Upper lobe of left lung (tissue), 4 donors: ENCODE measurements at regions not wholly inside any gene's neighbourhood (a gene's known extent, or its start where the extent isn't known, plus 50 kb on each side); places are given as distances from the start of the nearest gene placed in this dataset.

Experiments used
- EP300 ChIP-seq, 4 donors: sonication (generic); formaldehyde crosslinking; IDR thresholded peaks; one replicate each; pipeline ENCODE4 v1.5.1; 2017; ENCODE audit warnings: antibody characterized with exemption in 4 of 4, control low read depth in 2 of 4
- POLR2A ChIP-seq, 4 donors: fragments of 450-650 bp; IDR thresholded peaks; one replicate each; pipeline ENCODE4 v1.5.1; 2016 to 2017; ENCODE audit warnings: antibody characterized with exemption in 4 of 4, mild to moderate bottlenecking in 2 of 4
- POLR2AphosphoS5 ChIP-seq, 2 donors: sonication (generic); formaldehyde crosslinking; IDR thresholded peaks; one replicate each; pipeline ENCODE4 v1.5.1; 2017; ENCODE audit warnings: antibody characterized with exemption in 2 of 2
- TF ChIP-seq, protein P1 (sequence below), 6 experiments: fragments of 450-650 bp in 4 of 6; fragments of 200-600 bp in 2 of 6; sonication (generic) in 2 of 6; IDR thresholded peaks; one replicate each; pipeline ENCODE4 v1.5.1; 2016 to 2019; ENCODE audit warnings: antibody characterized with exemption in 6 of 6

DNA sequence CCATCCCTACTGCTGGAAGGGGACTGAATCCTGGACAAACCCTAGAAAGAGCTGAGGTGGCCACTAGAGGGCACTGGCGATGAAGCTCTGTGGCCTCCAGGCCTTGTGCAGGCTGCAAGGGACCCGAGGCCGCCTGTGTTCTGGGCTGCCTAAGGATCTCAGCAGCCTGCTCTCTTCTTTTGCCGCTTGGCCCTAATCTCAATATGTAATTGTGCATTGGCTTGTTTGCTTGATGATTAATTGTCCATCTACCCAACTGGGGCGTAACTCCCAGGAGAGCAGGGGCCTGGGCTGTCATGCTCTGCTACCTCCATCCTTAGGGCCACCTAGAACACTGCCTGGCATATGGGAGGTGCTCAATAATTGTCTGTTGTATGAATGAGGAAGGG lies 73.8 kb downstream of the SYNE3 start:
- TF ChIP-seq, protein P1, sequence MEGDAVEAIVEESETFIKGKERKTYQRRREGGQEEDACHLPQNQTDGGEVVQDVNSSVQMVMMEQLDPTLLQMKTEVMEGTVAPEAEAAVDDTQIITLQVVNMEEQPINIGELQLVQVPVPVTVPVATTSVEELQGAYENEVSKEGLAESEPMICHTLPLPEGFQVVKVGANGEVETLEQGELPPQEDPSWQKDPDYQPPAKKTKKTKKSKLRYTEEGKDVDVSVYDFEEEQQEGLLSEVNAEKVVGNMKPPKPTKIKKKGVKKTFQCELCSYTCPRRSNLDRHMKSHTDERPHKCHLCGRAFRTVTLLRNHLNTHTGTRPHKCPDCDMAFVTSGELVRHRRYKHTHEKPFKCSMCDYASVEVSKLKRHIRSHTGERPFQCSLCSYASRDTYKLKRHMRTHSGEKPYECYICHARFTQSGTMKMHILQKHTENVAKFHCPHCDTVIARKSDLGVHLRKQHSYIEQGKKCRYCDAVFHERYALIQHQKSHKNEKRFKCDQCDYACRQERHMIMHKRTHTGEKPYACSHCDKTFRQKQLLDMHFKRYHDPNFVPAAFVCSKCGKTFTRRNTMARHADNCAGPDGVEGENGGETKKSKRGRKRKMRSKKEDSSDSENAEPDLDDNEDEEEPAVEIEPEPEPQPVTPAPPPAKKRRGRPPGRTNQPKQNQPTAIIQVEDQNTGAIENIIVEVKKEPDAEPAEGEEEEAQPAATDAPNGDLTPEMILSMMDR (IDR thresholded peaks at IDR 0.05): peak; percentile 74 to 89 (median 82)
- TF ChIP-seq POLR2AphosphoS5 (IDR thresholded peaks at IDR 0.05) (no peak), POLR2A (IDR thresholded peaks at IDR 0.05) (no peak), EP300 (IDR thresholded peaks at IDR 0.05) (no peak)
